GM12878 (cell line): ENCODE measurements at regions not wholly inside any gene's neighbourhood (a gene's known extent, or its start where the extent isn't known, plus 50 kb on each side); places are given as distances from the start of the nearest gene placed in this dataset.

ENCODE experiments used
- ATAC-seq: fragments of 200-7000 bp; cut with Tn5 transposase; 3 replicates; pipeline ENCODE4 v1.9.1; 2020; ENCODE audit warnings: mild to moderate bottlenecking, moderate library complexity
- BruUV-seq: library from RNA; stranded (reverse); fragments of 400-500 nt; replicated peaks from 2 replicates; lab custom pipeline; 2021; lab: Mats Ljungman, UMichigan
- CTCF ChIA-PET: fragments of 300-600 bp; sonication (Branson Sonifier 250); formaldehyde crosslinking; extraction: SDS; loops from one replicate; lab custom pipeline; 2021; ENCODE audit warnings: inconsistent platforms; lab: Yijun Ruan, JAX
- POLR2A ChIA-PET: fragments of 350-600 bp; formaldehyde crosslinking; extraction: SDS; loops from one replicate; lab custom pipeline; 2021; ENCODE audit warnings: inconsistent platforms; lab: Charles Lee
- RAD21 ChIA-PET: fragments of 300-600 bp; sonication (Branson Sonifier 250); formaldehyde crosslinking; loops from one replicate; lab custom pipeline; 2023; ENCODE audit warnings: antibody characterized with exemption; ENCODE audit not compliant: unreplicated experiment; lab: Charles Lee
- SMC1A ChIA-PET: fragments of 300-600 bp; sonication (Branson Sonifier 250); formaldehyde crosslinking; loops from one replicate; lab custom pipeline; 2023; ENCODE audit not compliant: unreplicated experiment, uncharacterized antibody; lab: Charles Lee
- DNase-seq: peaks from one replicate; pipeline ENCODE4 v3.0.0-alpha.2; 2011; ENCODE audit warnings: low read depth, low spot score
- FAIRE-seq: peaks from 3 replicates; lab custom pipeline; 2011; peaks lifted over from hg19 to GRCh38; lab: Jason Lieb, UNC
- H2AFZ ChIP-seq: 2 replicates; pipeline ENCODE4 v1.6.0; 2011; ENCODE audit warnings: low read depth, low read length, control low read depth; ENCODE audit not compliant: control insufficient read depth
- H3K27ac ChIP-seq: 2 replicates; pipeline ENCODE4 v1.5.1; 2011; ENCODE audit warnings: control low read depth; ENCODE audit not compliant: control insufficient read depth, insufficient read depth
- H3K27me3 ChIP-seq, 2 experiments: replicated peaks in 1 of 2; 2 replicates each; pipeline versions ENCODE4 v1.6.0 to v1.6.1; 2011; ENCODE audit warnings: low read length in 1 of 2; ENCODE audit not compliant: control insufficient read depth in 2 of 2, insufficient read depth in 2 of 2
- H3K36me3 ChIP-seq, 2 experiments: 2 replicates each; pipeline ENCODE4 v1.5.1; 2011; ENCODE audit warnings: low read length in 1 of 2; ENCODE audit not compliant: control insufficient read depth in 2 of 2, insufficient read depth in 2 of 2
- H3K4me1 ChIP-seq: 2 replicates; pipeline ENCODE4 v1.6.1; 2011; ENCODE audit warnings: mild to moderate bottlenecking, low read length, moderate library complexity, mixed read lengths; ENCODE audit not compliant: control insufficient read depth, insufficient read depth
- H3K4me2 ChIP-seq: 2 replicates; pipeline ENCODE4 v1.6.0; 2011; ENCODE audit warnings: control low read depth; ENCODE audit not compliant: control insufficient read depth, insufficient read depth
- H3K4me3 ChIP-seq: fragments of 200-600 bp; sonication (generic); 2 replicates; pipeline ENCODE4 v1.5.1; 2016
- H3K79me2 ChIP-seq: 2 replicates; pipeline ENCODE4 v1.6.0; 2011; ENCODE audit warnings: low read length; ENCODE audit not compliant: control insufficient read depth, insufficient read depth
- H3K9ac ChIP-seq: 2 replicates; pipeline ENCODE4 v1.8.0; 2011; ENCODE audit warnings: low read length, control low read depth, mixed read lengths; ENCODE audit not compliant: control insufficient read depth, insufficient read depth
- H3K9me3 ChIP-seq: replicated peaks from 3 replicates; pipeline ENCODE4 v1.5.1; 2011; ENCODE audit warnings: mild to moderate bottlenecking, low read length; ENCODE audit not compliant: control insufficient read depth, insufficient read depth
- H4K20me1 ChIP-seq: 2 replicates; pipeline ENCODE4 v1.6.0; 2011; ENCODE audit not compliant: control insufficient read depth, insufficient read depth
- CBFB ChIP-seq: IDR thresholded peaks from 2 replicates; pipeline ENCODE4 v1.6.1; 2016; ENCODE audit warnings: antibody characterized with exemption, low read depth
- CBX5 ChIP-seq: sonication (generic); IDR thresholded peaks from 2 replicates; pipeline ENCODE4 v1.6.1; 2016; ENCODE audit warnings: low read depth, moderate library complexity, mild to moderate bottlenecking, inconsistent platforms
- CEBPZ ChIP-seq: fragments of 150-350 bp; IDR thresholded peaks from 2 replicates; pipeline ENCODE4 v1.6.1; 2016; ENCODE audit warnings: low read depth, low read length
- E2F4 ChIP-seq: IDR thresholded peaks from 2 replicates; pipeline ENCODE4 v1.6.1; 2012; ENCODE audit warnings: low read depth, low read length, improper control_type of control experiment
- ESRRA ChIP-seq: IDR thresholded peaks from 2 replicates; pipeline ENCODE4 v1.6.1; 2012; ENCODE audit warnings: mild to moderate bottlenecking, low read length, improper control_type of control experiment
- FOS ChIP-seq: IDR thresholded peaks from 3 replicates; pipeline ENCODE4 v1.6.1; 2011; ENCODE audit warnings: borderline replicate concordance; ENCODE audit not compliant: insufficient read length; ENCODE audit errors: extremely low read depth
- IRF4 ChIP-seq: IDR thresholded peaks from 2 replicates; pipeline ENCODE4 v1.6.1; 2011; ENCODE audit warnings: low read depth, low read length
- POLR2AphosphoS5 ChIP-seq: IDR thresholded peaks from 2 replicates; pipeline ENCODE4 v1.6.1; 2011; ENCODE audit warnings: mild to moderate bottlenecking, low read length, inconsistent platforms
- RCOR1 ChIP-seq: conservative IDR thresholded peaks from 2 replicates; pipeline ENCODE4 v1.6.1; 2012; ENCODE audit warnings: low read depth, low read length, improper control_type of control experiment
- SREBF1 ChIP-seq: IDR thresholded peaks from 2 replicates; pipeline ENCODE4 v1.6.1; 2012; ENCODE audit warnings: mild to moderate bottlenecking, low read length
- ZBED1 ChIP-seq: IDR thresholded peaks from 2 replicates; pipeline ENCODE4 v1.6.1; 2016; ENCODE audit warnings: borderline replicate concordance
- ZSCAN29 ChIP-seq: fragments of 450-650 bp; IDR thresholded peaks from 2 replicates; pipeline ENCODE4 v1.6.1; 2017; ENCODE audit warnings: mild to moderate bottlenecking, moderate library complexity
- ZZZ3 ChIP-seq: IDR thresholded peaks from 2 replicates; pipeline ENCODE4 v1.6.1; 2011; ENCODE audit warnings: low read depth; ENCODE audit not compliant: control insufficient read depth, insufficient read length
- WGBS: methylation state at CpG from one replicate; pipeline ENCODE4 v1.1.6; 2016; ENCODE audit warnings: low lambda C conversion rate; ENCODE audit not compliant: insufficient replicate concordance, insufficient coverage; ENCODE audit errors: missing lambda C conversion rate; 5-methylcytosine and 5-hydroxymethylcytosine counted together
- in situ Hi-C: fragments of 300-500 bp; cut with MboI; formaldehyde crosslinking; loops from 9 replicates; pipeline ENCODE4 v1.14.3; 2018; ENCODE audit warnings: mixed read lengths
- intact Hi-C: fragments of 100-400 bp; cut with micrococcal nuclease; formaldehyde crosslinking; loops from one replicate; pipeline ENCODE4 v1.14.2; 2022; ENCODE audit not compliant: unreplicated experiment
- TF ChIP-seq, protein P1 (sequence below): IDR thresholded peaks from 2 replicates; pipeline ENCODE4 v1.6.1; 2012; ENCODE audit warnings: low read depth, low read length, improper control_type of control experiment
- TF ChIP-seq, protein P2 (sequence below): fragments of 450-650 bp; IDR thresholded peaks from 2 replicates; pipeline ENCODE4 v1.6.1; 2016; ENCODE audit warnings: mild to moderate bottlenecking
- TF ChIP-seq, protein P3 (sequence below): IDR thresholded peaks from 2 replicates; pipeline ENCODE4 v1.6.1; 2011; ENCODE audit warnings: low read depth, low read length, improper control_type of control experiment, borderline replicate concordance

DNA sequence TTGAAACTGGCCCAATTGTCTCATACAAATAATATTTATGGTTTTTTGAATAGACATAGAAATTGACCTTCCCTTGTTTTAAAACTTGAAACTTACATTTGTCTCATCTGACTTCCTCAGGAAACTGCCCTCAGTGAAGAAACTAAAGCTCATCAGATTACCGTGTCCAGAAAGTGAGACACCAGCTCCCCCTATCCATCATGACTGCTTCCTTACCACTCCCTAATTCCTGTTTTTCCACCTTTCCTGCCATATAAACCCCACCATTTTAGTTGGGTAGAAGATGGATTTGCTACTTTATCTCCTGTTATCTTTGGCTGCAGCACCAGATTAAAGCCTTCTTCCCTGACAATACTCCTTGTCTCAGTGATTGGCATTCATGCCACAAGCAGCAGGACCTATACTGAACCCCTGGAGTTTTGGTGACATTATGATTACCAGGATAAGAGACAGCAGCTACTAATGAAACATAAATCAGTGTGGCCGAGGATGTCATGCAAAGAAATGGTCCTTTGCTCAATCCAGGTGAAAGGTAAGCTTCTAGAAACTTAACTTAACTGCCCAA, 1627.6 kb upstream of the ZEB2 start:
- RAD21 ChIA-PET = no interaction called here
- DNase-seq = no peak
- in situ Hi-C loops = no loop called here

More for the DNA sequence above, 1627.6 kb upstream of the ZEB2 start:
- no peaks in the 10 kb centered on the region for H3K36me3 ChIP-seq
- no peak overlapping the region for H2AFZ ChIP-seq
- ChIA-PET POLR2A (no interaction called here), SMC1A (interaction anchor here (0.9 to 1.4 kb wide), 3 partner anchors 23 to 369 kb away, joined by 3 to 4 read pairs (median 4); no protein-coding TSS in a partner anchor), CTCF (interaction anchor here (1.2 kb wide), 1 partner anchor 11 kb away, joined by 3 read pairs; no protein-coding TSS in a partner anchor)
- FAIRE-seq (no peak), ATAC-seq (no peak)
- no peaks in the 10 kb centered on the region for H3K9me3 ChIP-seq
- H4K20me1 ChIP-seq = no peaks in the 10 kb centered on the region
- no peaks in the 10 kb centered on the region for H3K4me1 ChIP-seq
- no peak overlapping the region for H3K27ac ChIP-seq
- no peak overlapping the region for H3K4me2 ChIP-seq
- intact Hi-C loops = no loop called here
- WGBS = 19% methylated on average over 2 of the region's 2 CpGs
- BruUV-seq = no TSS peak
- no peaks in the 10 kb centered on the region for H3K27me3 ChIP-seq
- no peaks in the 10 kb centered on the region for H3K79me2 ChIP-seq
- H3K4me3 ChIP-seq = no peak overlapping the region
- TF ChIP-seq ZBED1 (no peak), POLR2AphosphoS5 (no peak), ZZZ3 (no peak), FOS (no peak), CBFB (no peak), IRF4 (no peak), RCOR1 (no peak), CEBPZ (no peak), CBX5 (no peak), ESRRA (no peak), ZSCAN29 (no peak), E2F4 (no peak), SREBF1 (no peak)
- TF ChIP-seq, protein P1, sequence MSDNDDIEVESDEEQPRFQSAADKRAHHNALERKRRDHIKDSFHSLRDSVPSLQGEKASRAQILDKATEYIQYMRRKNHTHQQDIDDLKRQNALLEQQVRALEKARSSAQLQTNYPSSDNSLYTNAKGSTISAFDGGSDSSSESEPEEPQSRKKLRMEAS = no peak
- TF ChIP-seq, protein P2, sequence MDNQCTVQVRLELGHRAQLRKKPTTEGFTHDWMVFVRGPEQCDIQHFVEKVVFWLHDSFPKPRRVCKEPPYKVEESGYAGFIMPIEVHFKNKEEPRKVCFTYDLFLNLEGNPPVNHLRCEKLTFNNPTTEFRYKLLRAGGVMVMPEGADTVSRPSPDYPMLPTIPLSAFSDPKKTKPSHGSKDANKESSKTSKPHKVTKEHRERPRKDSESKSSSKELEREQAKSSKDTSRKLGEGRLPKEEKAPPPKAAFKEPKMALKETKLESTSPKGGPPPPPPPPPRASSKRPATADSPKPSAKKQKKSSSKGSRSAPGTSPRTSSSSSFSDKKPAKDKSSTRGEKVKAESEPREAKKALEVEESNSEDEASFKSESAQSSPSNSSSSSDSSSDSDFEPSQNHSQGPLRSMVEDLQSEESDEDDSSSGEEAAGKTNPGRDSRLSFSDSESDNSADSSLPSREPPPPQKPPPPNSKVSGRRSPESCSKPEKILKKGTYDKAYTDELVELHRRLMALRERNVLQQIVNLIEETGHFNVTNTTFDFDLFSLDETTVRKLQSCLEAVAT = no peak
- TF ChIP-seq, protein P3, sequence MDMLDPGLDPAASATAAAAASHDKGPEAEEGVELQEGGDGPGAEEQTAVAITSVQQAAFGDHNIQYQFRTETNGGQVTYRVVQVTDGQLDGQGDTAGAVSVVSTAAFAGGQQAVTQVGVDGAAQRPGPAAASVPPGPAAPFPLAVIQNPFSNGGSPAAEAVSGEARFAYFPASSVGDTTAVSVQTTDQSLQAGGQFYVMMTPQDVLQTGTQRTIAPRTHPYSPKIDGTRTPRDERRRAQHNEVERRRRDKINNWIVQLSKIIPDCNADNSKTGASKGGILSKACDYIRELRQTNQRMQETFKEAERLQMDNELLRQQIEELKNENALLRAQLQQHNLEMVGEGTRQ = no peak
- no peak overlapping the region for H3K9ac ChIP-seq
